GM23248 (cell line): ENCODE measurements at regions not wholly inside any gene's neighbourhood (a gene's known extent, or its start where the extent isn't known, plus 50 kb on each side); places are given as distances from the start of the nearest gene placed in this dataset.

ENCODE experiments used
- EZH2 ChIP-seq: fragments of 200-600 bp; sonication (generic); IDR thresholded peaks from 2 replicates; pipeline ENCODE4 v1.6.1; 2018; ENCODE audit warnings: antibody characterized with exemption, mild to moderate bottlenecking; ENCODE audit not compliant: insufficient read depth, poor library complexity, severe bottlenecking
- EZH2phosphoT487 ChIP-seq: fragments of 200-600 bp; sonication (generic); IDR thresholded peaks from 2 replicates; pipeline ENCODE4 v1.6.1; 2018; ENCODE audit warnings: antibody characterized with exemption, moderate library complexity, mild to moderate bottlenecking, low read depth; ENCODE audit not compliant: insufficient read depth

DNA sequence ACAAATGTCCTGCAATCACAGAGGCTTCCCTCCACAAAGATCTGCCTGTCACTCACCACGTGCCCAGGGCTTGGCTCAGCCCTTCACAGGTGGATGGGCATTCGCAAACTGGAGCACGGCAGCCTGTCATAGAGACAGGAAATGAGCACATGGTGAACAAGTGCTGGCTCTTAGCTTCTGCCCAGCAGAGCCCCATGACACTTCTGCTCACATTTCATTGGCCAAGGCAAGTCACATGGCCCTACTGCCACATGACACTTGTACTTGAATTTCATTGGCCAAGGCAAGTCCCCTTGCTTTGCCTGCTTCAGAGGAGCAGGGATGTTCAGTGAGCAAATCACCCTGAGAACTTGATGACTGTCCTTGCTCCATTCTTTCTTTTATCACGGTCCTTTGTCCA is 110.8 kb upstream of the PPP2R2D start:
- no peak for TF ChIP-seq EZH2phosphoT487
- no peak for TF ChIP-seq EZH2
